ENCODE measurements at regions not wholly inside any gene's neighbourhood (a gene's known extent, or its start where the extent isn't known, plus 50 kb on each side); places are given as distances from the start of the nearest gene placed in this dataset.
A peak's percentile ranks its signal among the peaks of the same experiment; 100 is the strongest.

DNA sequence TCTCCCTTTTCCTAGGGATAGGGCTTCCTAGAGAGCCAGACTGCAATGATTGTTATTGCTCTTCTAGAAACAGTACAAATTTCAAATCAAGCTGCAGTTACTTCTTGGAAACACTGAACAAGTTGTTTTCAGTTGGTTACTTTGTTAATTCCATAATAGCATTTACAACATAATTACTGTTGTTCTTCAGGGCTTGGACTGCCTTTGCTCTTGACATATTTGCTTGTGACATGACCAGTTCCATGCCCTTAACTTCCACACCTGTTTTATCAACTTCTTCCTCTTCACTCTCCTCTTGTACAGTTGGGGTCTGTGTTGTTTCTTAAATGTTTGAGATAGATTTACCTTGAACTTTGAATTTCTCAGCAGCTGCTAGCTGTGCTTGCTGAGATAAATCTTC, 104.4 kb downstream of the SEC23IP start:
- no peak overlapping the region for H3K4me3 ChIP-seq (ENCODE audit: low read length)
- DNase-seq (ENCODE audit: low read depth, low spot score): no peak

DNA sequence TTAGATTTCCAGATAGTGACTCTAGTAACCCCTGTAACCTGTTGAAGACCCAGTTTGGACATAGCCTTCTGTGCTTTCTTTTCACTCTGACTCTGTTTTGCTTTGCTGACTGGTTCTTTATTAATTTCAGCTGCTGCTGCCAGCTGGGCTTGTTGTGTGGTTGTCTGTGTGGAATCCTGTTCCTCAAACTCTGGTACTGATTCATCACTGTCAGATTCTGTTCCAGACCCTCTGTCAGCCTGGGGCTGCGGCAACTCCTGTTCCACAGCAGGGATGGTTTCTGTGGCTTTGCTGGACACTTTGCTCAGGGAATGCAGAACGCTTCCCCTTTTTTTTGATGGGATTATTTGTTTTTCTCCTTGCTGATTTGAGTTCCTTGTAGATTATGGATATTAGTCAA, 104.9 kb downstream of the SEC23IP start:
- no peak overlapping the region for H3K4me3 ChIP-seq (ENCODE audit: low read length)
- DNase-seq (ENCODE audit: low read depth, low spot score): no peak

DNA sequence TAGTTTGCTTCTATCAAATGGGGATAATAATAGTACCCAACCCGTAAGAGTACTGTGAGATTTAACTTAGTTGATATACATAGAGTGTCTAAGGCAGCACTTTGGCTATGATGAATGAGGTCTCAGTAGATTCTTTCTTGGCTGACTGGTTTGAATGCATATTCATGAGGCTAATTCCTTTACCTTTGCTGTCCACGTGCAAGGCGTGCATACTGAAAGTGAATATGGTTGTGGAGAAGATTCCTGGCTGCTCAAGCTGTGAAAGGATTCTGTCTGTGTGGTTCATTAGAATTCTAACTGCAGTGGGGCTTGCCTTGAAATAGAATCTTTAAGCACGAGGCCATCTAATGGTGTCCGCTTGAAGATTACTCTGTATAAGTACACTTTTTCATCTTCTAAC, 110.3 kb downstream of the SEC23IP start:
- no peak for DNase-seq (ENCODE audit: low read depth, low spot score)

DNA sequence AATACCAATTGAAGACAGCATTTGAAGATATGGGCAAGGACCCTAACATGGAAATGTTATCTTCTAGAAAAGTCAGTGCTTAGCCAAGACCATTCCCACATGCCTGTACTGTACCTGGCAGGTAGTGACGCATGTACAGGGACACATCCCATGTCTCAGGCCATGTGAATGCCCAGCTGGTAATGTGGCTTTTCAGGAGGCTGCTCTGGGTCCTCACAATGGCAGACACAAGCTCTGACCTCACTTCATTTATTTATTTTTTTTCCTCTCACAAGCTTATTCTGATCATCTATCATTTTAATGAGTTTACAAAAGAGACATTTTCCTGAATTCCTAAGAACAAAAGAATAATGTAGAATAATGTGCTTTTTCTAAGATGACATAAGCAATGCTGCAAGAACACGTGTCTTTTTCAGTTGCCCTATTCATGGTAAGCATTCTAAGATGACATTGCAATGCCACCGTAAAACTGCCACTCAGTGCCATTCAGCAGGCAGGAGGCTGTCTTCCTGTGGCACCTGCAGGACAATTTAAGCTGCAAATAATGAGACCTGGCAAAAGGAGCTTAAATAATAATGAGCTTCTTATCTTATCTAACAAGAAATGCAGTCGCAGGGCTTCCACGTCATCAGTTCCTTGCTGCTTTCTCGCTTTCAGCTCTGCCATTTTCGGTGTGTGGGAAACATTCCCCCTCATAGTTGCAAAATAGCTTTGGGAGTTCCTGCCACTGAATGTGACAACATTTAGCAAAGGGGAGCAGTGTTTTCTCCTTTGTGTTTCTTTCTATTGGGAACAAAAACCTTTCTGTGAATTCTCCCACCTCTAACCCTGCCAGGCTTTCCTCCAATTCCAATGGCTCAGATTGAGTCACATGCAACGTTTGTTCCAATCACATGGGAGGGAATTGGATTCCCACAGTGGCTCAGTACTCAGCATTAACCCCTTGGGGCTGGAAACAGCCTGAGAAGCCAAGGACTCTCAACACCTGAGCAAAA, 113.0 kb downstream of the SEC23IP start:
- DNase-seq (ENCODE audit: low read depth, low spot score): no peak
- no peak overlapping the region for H3K4me3 ChIP-seq (ENCODE audit: low read length)

More for the DNA sequence above, 110.3 kb downstream of the SEC23IP start:
- H3K4me3 ChIP-seq (ENCODE audit: low read length): no peak overlapping the region

DNA sequence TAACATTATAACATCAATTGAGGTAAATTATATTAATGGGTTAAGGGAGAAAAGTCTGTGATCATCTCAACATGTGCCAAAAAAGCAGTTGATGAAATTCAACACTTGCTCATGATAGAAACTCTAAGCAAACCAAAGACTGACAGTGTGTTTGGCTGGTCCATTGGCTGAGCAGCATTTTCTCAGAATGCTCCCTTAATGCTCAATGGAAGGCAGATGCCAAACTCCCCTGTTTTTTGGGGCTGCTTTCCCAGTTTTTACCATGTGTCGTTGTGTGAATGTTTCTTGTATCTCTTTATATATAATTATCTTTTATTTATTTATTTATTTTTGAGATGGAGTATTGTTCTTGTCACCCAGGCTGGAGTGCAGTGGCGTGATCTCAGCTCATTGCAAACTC, 114.7 kb downstream of the SEC23IP start:
- DNase-seq (ENCODE audit: low read depth, low spot score): no peak
- H3K4me3 ChIP-seq (ENCODE audit: low read length): no peak overlapping the region

DNA sequence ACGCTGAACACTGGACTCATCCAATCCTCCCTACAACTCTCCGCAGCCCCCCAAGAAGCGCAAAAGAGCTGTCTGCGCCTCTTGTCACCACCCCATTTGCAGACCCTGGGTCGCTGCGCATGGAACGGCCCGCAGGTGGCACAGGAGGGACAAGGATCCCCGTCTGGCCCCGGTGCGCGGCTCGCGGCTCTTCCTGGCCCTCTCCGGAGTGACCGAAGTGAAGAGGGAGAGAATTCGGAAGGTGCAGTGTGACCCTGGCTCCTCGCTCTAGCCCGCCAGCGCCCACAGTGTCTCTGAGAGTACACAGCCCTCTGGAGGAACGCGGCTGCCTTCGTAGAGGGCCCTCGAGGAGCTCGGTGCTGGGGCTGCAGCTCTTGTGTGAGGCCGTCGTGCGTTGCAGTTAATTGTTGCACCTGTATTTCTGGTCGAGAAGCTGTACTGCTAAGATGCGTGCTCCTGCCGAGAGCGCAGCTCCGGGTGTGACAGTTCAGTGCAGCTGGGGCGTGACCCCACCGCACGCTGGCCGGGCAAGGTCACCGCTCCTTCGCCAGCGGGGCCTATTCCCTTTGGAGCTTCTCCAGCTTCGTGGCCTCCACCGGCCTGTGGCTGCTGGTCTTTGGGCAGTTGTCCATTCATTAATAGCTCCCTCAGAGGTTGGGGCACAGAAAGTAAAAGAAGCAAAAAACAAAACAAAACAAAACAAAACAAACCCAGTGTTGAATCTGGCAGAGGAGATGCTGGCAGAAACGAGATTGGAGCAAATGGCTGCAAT, 119.0 kb downstream of the SEC23IP start:
- H3K4me3 ChIP-seq (ENCODE audit: low read length): no peak overlapping the region
- DNase-seq (ENCODE audit: low read depth, low spot score): no peak

DNA sequence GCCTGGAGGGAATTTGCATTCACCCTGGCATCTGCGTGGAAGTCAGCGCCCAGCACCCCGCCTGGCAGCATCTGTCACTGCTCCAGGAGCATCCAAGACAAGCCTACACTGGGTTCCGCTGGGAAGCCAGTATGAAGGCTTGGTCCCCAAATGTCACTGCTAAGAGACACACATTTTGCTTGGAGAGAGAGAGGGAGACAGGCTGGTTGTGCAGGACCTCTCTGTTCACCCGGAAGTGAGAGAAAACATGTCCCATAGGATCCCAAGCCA, 119.5 kb downstream of the SEC23IP start:
- no peak for DNase-seq (ENCODE audit: low read depth, low spot score)
- H3K4me3 ChIP-seq (ENCODE audit: low read length): no peak overlapping the region

DNA sequence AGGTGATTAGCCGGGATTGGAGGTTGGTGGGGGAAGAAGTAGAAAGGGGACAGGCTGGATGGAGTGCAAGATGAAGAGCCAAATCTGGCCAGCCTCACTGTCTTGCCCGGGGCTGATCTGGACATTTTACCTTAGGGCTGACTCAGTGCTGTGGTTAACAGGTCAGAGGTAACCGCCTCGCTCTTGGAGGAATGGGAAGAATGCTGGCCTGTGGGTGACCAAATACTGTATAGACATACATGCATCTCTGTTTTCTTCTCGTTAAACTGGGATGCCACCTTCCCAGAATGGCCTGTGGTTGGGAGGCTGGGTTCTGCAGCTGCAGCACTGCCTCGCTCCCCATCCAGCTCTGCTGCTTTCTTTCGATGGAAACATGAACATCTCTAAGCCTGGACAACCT, 120.0 kb downstream of the SEC23IP start:
- H3K4me3 ChIP-seq (ENCODE audit: low read length): no peak overlapping the region
- no peak for DNase-seq (ENCODE audit: low read depth, low spot score)

DNA sequence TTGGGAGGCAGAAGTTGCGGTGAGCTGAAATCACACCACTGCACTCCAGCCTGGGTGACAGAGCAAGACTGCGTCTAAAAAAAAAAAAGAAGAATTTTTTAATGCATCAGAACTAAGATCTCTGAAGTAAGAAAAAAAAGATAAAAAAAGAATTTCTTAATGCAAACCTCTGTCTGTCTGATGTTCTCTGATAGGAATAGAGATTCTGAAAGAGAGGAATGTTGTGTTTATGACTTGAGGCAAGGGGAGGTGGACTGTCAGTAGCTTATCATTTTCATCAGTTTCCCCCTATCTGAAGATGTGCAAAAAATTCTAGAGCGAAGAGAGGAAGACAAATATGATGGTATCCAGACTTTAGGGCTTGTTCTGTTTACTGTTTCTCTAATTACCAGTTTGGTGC, 121.5 kb downstream of the SEC23IP start:
- no peak overlapping the region for H3K4me3 ChIP-seq (ENCODE audit: low read length)
- DNase-seq (ENCODE audit: low read depth, low spot score): no peak

DNA sequence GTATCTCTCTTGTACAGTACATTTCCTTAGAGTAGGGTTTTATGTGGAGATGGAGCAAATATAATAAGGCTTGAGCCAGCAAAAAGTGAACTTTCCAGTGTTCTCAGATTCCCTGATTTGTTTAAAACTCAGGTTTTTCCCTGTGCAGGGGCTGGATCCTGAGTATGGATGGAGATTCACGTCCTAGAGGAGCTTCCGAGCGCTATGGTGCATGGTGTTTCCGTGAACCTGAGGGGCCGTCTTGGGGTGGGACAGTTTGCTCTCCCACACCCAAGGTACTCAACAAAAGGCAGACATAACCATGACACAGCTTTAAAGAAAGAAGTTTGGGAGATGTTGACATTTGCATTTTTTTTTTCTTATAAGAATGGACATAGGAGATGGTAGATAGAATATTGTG, 122.5 kb downstream of the SEC23IP start:
- no peak overlapping the region for H3K4me3 ChIP-seq (ENCODE audit: low read length)
- DNase-seq (ENCODE audit: low read depth, low spot score): no peak

DNA sequence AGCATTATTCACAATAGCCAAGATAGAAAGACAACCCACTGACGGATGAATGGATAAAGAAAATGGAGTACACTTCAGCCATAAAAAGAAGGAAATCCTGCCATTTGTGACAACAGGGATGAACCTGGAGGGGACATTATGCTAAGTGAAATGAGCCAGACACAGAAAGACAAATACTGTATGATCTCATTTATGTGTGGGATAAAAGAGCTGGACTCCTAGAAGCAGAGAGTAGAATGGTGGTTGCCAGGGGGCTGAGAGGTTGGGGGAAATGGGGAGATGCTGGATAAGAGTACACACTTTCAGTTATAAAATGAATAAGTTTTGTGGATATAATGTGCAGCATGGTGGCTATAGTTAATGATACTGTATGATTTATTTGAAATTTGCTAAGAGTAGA, 124.4 kb downstream of the SEC23IP start:
- DNase-seq (ENCODE audit: low read depth, low spot score): no peak
- H3K4me3 ChIP-seq (ENCODE audit: low read length): no peak overlapping the region

DNA sequence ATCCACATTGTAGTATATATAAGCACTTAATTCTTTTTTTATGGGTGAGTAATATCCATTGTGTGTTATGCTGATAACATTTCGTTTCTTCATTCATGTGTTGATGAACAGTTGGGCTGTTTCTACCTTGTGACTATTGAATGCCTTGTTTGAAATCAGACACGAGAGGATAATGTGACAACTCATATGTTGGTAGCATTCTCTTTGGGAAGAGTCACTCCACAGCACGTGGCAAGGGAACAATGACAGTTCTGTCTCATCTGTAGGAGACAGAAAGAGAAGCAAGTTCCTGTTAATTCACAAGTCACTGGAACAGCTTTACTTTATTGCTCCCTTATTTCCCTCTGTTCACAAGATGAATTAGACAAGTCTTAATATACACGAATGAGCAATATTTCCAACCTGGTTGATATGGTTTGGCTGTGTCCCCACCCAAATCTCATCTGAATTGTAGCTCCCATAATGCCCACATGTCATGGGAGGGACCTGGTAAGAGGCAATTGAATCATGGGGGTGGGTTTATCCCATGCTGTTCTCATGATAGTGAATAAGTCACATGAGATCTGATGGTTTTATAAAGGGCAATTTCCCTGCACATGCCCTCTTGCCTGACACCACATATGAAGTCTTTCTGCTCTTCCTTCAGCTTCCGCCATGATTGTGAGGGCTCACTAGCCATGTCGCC, 125.3 kb downstream of the SEC23IP start:
- DNase-seq (ENCODE audit: low read depth, low spot score): no peak
- H3K4me3 ChIP-seq (ENCODE audit: low read length): no peak overlapping the region

DNA sequence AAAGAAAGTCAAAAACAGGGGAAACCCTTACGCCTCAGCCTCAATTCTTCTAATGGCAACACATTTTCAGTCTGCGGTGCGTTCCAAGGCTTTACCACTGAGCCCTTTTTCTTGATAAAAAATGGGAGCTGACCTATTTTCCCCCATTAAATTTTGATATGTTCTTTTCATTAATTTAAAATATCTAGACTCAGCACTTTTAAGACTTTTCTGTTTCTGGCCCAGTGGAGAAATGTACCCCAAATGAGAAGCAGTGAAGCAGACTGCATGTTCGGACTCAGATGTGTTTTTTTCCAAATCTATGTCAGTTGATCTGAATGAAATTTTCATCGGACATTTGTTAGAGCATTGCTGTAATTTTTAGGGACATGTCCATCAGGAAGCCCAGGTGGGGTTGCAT, 126.2 kb downstream of the SEC23IP start:
- DNase-seq (ENCODE audit: low read depth, low spot score): no peak
- no peak overlapping the region for H3K4me3 ChIP-seq (ENCODE audit: low read length)

DNA sequence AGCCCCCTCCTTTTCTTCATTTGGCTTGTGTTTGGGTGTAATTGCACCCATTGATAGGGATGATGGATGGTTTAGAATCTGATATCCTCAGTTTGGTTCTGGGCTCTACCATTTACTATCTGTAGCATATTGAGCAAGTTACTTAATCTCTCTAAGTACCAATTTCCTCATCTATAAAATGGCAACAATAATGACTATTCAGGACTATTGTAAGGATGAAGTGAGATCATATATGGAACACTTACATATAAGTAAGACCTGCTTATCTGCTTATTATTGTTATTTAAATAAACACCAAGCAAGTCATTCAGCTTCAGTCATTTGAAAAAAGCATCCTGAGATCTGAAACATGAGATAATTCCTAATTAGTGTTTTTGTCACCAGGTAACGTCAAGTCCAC, 127.0 kb downstream of the SEC23IP start:
- no peak overlapping the region for H3K4me3 ChIP-seq (ENCODE audit: low read length)
- DNase-seq (ENCODE audit: low read depth, low spot score): no peak

DNA sequence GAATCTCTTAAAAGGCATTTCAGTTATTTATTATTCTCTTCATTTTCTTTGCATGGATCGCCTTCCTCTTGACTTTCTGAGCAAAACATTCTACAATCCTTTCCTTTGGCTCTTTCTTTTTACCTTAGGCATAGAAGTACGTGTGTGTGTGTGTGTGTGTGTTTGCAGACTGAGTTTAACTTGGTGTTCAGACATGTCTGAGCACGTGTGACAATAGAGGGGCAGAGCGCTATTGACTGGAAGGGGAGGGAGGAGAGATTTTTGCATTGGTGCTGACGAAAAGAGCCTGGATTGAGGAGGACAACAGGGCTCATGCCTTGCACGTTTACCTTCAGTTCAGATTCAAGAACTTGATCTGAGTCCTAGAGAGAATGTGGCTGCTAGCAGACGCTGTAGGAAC, 129.8 kb downstream of the SEC23IP start:
- DNase-seq (ENCODE audit: low read depth, low spot score): no peak
- H3K4me3 ChIP-seq (ENCODE audit: low read length): no peak overlapping the region

DNA sequence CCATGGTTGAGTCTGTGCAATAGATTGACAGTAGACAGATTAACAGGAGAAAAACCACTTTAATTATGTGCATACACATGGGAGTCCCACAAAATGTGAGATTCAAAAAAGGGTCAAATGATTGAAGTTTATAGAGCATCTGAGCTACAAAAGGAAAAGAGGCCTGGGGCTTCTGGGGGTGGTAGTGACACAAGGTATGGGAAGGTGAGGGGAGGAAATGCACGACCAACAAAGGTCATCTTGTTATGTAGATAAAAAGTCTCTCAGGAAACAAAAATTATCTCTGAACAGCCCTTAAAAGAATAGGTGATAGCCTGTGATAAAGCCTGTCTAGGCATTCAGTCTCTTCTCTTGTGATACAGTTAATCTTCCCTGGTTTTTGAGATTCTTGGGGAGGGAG, 141.7 kb downstream of the SEC23IP start:
- H3K4me3 ChIP-seq (ENCODE audit: low read length): no peak overlapping the region
- DNase-seq (ENCODE audit: low read depth, low spot score): peak; percentile 11

DNA sequence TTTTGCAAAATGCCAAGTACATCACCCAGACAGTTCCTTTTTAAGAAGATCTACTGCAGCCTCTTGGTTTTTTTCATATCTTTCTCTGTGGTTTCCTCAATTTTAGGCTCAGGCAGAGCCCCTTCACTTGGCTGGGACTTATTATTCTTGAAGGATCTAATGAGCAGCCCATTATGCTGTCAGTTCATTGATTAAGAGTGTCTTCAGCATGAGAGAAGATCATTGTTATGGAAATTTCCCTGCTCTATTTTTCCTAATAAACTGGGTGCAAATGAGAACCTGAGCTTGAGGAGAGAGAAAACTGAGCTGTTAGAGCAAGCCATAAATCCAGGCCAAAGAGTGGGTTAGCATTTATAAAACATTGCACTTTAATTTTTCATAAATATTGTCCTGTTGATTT, 146.5 kb downstream of the SEC23IP start:
- no peak overlapping the region for H3K4me3 ChIP-seq (ENCODE audit: low read length)
- no peak for DNase-seq (ENCODE audit: low read depth, low spot score)

DNA sequence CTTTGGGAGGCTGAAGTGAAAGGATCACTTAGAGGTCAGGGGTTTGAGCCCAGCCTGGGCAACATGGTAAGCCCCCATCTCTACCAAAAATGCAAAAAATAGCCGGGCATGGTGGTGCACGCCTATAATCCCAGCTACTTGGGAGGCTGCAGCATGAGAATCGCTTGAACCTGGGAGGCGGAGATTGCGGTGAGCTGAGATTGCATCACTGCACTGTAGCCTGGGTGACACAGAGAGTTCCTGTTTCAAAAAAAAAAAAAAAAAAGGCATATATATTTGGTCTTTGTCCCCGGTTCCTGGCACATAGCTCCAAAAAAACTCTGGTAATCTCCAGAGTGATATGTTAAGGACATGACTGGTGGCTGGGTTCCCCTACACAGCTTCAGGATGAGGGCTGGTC, 147.3 kb downstream of the SEC23IP start:
- H3K4me3 ChIP-seq (ENCODE audit: low read length): no peak overlapping the region
- no peak for DNase-seq (ENCODE audit: low read depth, low spot score)

DNA sequence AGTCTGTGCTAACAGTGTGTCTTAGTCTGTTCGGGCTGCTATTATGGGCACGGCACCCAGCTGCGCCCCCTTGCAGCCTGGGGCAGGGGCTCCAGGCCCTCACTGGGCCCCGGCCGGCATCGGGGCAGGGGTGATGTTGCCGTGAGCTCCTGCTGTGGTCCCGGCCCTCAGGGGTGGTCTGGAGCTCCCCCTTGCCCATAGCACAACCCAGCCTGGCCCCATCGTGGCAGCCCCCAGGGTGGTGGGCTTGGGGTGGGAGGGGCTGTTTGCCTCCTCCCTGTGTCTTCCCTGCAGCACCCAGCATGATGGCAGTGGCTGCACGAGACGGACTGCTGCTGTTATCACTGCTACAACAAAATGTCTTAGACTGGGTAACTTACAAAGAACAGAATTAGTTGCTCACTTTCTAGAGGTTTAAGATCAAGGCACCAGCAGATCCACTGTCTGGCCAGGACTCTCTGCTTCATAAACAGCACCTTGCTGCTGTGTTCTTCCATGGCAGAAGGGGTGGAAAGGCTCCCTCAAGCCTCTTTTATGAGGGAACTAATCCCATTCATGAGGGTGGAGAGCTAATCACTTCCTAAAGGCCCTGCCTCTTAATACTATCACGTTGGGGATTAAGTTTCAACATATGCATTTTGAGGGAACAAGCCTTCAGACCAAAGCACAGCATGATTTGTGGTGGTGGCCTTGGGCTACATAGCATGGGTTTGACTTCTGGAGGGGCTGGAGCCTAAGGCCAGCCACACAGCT, 149.5 kb downstream of the SEC23IP start:
- no peak for DNase-seq (ENCODE audit: low read depth, low spot score)
- H3K4me3 ChIP-seq (ENCODE audit: low read length): no peak overlapping the region
